ENCODE measurements at regions not wholly inside any gene's neighbourhood (a gene's known extent, or its start where the extent isn't known, plus 50 kb on each side); places are given as distances from the start of the nearest gene placed in this dataset.
"Not testable (repeated sequence)": the region's sequence is repeated elsewhere in the genome, so short reads cannot be mapped to it uniquely, and the experiment has no call there.

GRCh38 chr15:19972582-19972981 lies 569.0 kb downstream of the GOLGA6L6 start:
- DNase-seq, result not testable (repeated sequence)

- not testable (repeated sequence) for DNase-seq
Measured at GRCh38 chr15:19965574-19965973, 576.0 kb downstream of the GOLGA6L6 start.

GRCh38 chr15:19964480-19964879 lies 577.1 kb downstream of the GOLGA6L6 start:
- not testable (repeated sequence) for DNase-seq

GRCh38 chr15:19956124-19956796 lies 585.3 kb downstream of the GOLGA6L6 start:
- no peak for DNase-seq

GRCh38 chr15:19944261-19944888 lies 597.2 kb downstream of the GOLGA6L6 start:
- no peak for DNase-seq

- no peak for DNase-seq
Measured at GRCh38 chr15:19943515-19943914, 598.1 kb downstream of the GOLGA6L6 start.

- not testable (repeated sequence) for DNase-seq
Measured at GRCh38 chr15:19903281-19903680, 638.3 kb downstream of the GOLGA6L6 start.

GRCh38 chr15:19902388-19902787 lies 639.2 kb downstream of the GOLGA6L6 start:
- not testable (repeated sequence) for DNase-seq

GRCh38 chr15:19901414-19901813 lies 640.2 kb downstream of the GOLGA6L6 start:
- DNase-seq, result not testable (repeated sequence)

- peak; percentile 22 for DNase-seq
Measured at GRCh38 chr15:19899021-19899824, 642.4 kb downstream of the GOLGA6L6 start.

GRCh38 chr15:19888811-19889210 lies 652.8 kb downstream of the GOLGA6L6 start:
- not testable (repeated sequence) for DNase-seq

- DNase-seq, result not testable (repeated sequence)
Measured at GRCh38 chr15:19844061-19844460, 697.5 kb downstream of the GOLGA6L6 start.

Data from islet precursor cell (in vitro differentiated cells).